ENCODE measurements at regions not wholly inside any gene's neighbourhood (a gene's known extent, or its start where the extent isn't known, plus 50 kb on each side); places are given as distances from the start of the nearest gene placed in this dataset.

- DNase-seq (ENCODE audit: low read depth in 2 of 2) = no peak
Measured at GRCh38 chr7:136807598-136807997, 60.9 kb upstream of the CHRM2 start.

GRCh38 chr7:136803028-136803427 is 65.4 kb upstream of the CHRM2 start:
- no peak for DNase-seq (ENCODE audit: low read depth in 2 of 2)

GRCh38 chr7:136783934-136784333 is 84.5 kb upstream of the CHRM2 start:
- no peak for DNase-seq (ENCODE audit: low read depth in 2 of 2)

GRCh38 chr7:136741941-136742340 is 126.5 kb upstream of the CHRM2 start:
- DNase-seq (ENCODE audit: low read depth in 2 of 2) = no peak

- no peak for DNase-seq (ENCODE audit: low read depth in 2 of 2)
Measured at GRCh38 chr7:136728945-136729344, 139.5 kb upstream of the CHRM2 start.

- no peak for DNase-seq (ENCODE audit: low read depth in 2 of 2)
Measured at GRCh38 chr7:136726460-136726859, 142.0 kb upstream of the CHRM2 start.

- no peak for DNase-seq (ENCODE audit: low read depth in 2 of 2)
Measured at GRCh38 chr7:136717910-136718557, 150.4 kb upstream of the CHRM2 start.

GRCh38 chr7:136714062-136714461 is 154.4 kb upstream of the CHRM2 start:
- no peak for DNase-seq (ENCODE audit: low read depth in 2 of 2)

GRCh38 chr7:136710751-136711150 is 157.7 kb upstream of the CHRM2 start:
- no peak for DNase-seq (ENCODE audit: low read depth in 2 of 2)

GRCh38 chr7:136709876-136710275 is 158.6 kb upstream of the CHRM2 start:
- no peak for DNase-seq (ENCODE audit: low read depth in 2 of 2)

GRCh38 chr7:136702913-136703312 is 165.5 kb upstream of the CHRM2 start:
- no peak for DNase-seq (ENCODE audit: low read depth in 2 of 2)

GRCh38 chr7:136698977-136699376 is 169.5 kb upstream of the CHRM2 start:
- no peak for DNase-seq (ENCODE audit: low read depth in 2 of 2)

GRCh38 chr7:136698231-136698630 is 170.2 kb upstream of the CHRM2 start:
- no peak for DNase-seq (ENCODE audit: low read depth in 2 of 2)

- DNase-seq (ENCODE audit: low read depth in 2 of 2) = no peak
Measured at GRCh38 chr7:136697271-136697670, 171.2 kb upstream of the CHRM2 start.

- no peak for DNase-seq (ENCODE audit: low read depth in 2 of 2)
Measured at GRCh38 chr7:136693166-136694119, 175.0 kb upstream of the CHRM2 start.

GRCh38 chr7:136692221-136692620 is 176.2 kb upstream of the CHRM2 start:
- DNase-seq (ENCODE audit: low read depth in 2 of 2) = no peak

- DNase-seq (ENCODE audit: low read depth in 2 of 2) = no peak
Measured at GRCh38 chr7:136688601-136689000, 179.9 kb upstream of the CHRM2 start.

GRCh38 chr7:136687693-136688322 is 180.6 kb upstream of the CHRM2 start:
- peak; percentile 8 to 11 for DNase-seq (ENCODE audit: low read depth in 2 of 2)

GRCh38 chr7:136685501-136686173 is 182.8 kb upstream of the CHRM2 start:
- no peak for DNase-seq (ENCODE audit: low read depth in 2 of 2)

- no peak for DNase-seq (ENCODE audit: low read depth in 2 of 2)
Measured at GRCh38 chr7:136677471-136678365, 190.7 kb upstream of the CHRM2 start.

- DNase-seq (ENCODE audit: low read depth in 2 of 2) = no peak
Measured at GRCh38 chr7:136667584-136667983, 200.9 kb upstream of the CHRM2 start.

Measured in dermis microvascular lymphatic vessel endothelial cell (primary cell).